ENCODE measurements at regions not wholly inside any gene's neighbourhood (a gene's known extent, or its start where the extent isn't known, plus 50 kb on each side); places are given as distances from the start of the nearest gene placed in this dataset.

- TF ChIP-seq POLR2A (IDR thresholded peaks at IDR 0.05; ENCODE audit: low read length): no peak
- no peak for TF ChIP-seq GATA1 (IDR thresholded peaks at IDR 0.05; ENCODE audit: low read depth, low read length)
Observed at GRCh38 chr10:8830876-8831275, 776.4 kb downstream of the GATA3 start.
